Skin of body (tissue), 1 donor: ENCODE measurements at regions not wholly inside any gene's neighbourhood (a gene's known extent, or its start where the extent isn't known, plus 50 kb on each side); places are given as distances from the start of the nearest gene placed in this dataset.
A peak's percentile ranks its signal among the peaks of the same experiment; 100 is the strongest.
"Not testable (repeated sequence)": the region's sequence is repeated elsewhere in the genome, so short reads cannot be mapped to it uniquely, and the experiment has no call there.

Experiments used
- DNase-seq: peaks from one replicate; lab custom pipeline; 2025; lab: John Stamatoyannopoulos, UW

DNA sequence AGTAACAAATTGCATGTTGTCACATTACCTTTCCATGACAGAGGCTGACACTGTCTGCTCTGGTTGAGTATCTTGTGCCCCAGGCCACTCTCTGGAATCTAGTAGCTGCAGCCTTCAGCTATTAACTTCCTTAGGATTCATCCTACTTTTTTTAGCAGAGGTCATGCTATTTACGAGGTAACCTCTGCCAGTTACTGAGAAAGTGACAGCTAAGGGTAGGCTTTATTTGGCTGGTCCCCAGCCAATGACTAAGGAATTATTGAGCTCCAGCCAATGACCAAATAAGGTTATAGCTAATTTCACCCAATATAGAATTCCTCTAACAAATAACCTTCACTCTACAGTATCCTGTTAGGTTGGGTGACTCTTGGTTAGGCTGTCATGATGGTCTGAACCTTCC lies 1361.7 kb downstream of the XPNPEP1 start:
- no peak for DNase-seq

DNA sequence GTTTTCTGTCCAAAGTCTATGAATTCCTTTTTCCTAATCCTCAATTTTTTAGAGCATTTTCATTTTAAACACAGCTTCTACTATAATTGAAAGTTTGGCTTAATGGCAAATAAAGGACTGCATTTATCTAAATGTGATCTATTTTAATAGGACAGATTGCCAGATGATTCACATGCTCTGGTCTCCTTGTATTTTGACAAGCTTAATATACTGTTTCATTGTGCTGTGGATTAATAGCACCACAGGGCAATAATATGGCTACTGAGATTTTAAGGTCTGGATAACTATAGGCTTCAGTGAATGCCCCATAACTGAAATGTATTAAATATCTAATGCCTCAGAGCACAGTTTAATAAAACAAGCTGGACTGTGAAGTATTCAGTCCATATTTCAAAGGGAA lies 1362.8 kb downstream of the XPNPEP1 start:
- DNase-seq = no peak

DNA sequence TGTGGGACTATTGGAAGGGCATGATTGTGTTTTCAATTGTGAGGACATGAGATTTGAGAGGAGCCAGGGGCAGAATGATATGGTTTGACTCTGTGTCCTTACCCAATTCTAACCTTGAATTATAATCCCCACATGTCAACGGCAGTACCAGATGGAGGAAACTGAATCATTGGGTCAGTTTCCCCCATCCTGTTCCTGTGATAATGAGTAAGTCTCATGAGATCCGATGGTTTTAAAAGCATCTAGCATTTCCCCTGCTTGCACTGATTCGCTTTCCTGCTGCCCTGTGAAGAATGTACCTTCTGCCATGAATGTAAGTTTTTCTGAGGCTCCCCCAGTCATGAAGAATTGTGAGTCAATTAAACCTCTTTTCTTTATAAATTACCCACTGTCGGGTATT lies 1367.1 kb downstream of the XPNPEP1 start:
- no peak for DNase-seq

DNA sequence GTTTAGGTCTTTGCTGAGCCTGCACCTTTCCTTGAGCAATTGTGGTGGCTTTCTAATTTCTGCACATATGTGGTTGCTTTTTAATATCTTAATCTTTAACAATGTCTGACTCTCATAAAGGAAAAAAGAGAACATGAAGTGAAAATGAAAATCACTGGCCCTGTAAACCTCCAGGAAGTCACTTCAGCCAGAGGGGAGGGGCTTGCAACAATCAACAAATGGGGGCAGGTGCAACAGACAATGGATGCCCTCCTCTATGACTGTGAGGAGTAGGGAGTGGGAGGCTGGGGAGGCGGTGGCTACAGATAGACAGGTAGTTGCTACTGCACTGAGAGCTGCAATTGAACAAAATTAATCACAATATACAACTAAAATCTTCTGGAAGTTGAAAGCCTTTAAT lies 1377.4 kb downstream of the XPNPEP1 start:
- DNase-seq = no peak

DNA sequence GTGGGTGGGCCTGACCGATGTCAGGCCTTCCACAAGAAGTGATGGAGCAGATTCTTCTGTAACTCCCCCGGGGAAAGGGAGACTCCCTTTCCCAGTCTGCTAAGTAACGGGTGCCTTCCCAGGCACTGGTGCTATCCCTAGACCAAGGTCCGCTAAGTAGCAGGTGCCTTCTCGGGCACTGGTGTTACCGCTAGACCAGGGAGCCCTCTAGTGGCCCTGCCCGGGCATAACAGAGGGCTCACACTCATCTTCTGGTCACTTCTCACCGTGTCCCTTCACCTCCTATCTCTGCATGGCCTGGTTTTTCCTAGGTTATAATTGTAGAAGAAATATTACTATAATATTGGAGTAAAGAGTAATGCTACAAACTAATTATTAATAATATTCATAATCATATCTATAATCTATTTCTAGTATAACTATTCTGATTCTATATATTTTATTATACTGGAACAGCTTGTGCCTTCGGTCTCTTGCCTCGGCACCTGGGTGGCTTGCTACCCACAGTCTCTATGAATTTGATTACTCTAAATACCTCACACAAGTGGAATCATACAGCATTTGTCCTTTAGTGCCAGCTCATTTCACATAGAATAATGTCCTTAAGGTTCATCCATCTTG lies 1378.7 kb downstream of the XPNPEP1 start:
- DNase-seq = no peak

DNA sequence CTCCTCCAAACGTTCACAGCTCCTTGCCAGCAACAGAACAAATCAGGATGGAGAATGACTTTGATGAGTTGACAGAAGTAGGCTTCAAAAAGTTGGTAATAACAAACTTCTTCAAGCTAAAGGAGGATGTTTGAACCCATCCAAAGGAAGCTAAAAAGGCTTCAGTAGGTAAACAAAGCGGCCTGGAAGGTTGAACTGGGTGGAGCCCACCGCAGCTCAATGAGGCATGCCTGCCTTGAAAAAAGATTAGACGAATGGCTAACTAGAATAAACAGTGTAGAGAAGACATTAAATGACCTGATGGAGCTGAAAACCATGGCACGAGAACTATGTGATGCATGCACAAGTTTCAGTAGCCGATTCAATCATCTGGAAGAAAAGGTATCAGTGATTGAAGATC lies 1369.0 kb upstream of the SORCS1 start:
- DNase-seq = not testable (repeated sequence)

DNA sequence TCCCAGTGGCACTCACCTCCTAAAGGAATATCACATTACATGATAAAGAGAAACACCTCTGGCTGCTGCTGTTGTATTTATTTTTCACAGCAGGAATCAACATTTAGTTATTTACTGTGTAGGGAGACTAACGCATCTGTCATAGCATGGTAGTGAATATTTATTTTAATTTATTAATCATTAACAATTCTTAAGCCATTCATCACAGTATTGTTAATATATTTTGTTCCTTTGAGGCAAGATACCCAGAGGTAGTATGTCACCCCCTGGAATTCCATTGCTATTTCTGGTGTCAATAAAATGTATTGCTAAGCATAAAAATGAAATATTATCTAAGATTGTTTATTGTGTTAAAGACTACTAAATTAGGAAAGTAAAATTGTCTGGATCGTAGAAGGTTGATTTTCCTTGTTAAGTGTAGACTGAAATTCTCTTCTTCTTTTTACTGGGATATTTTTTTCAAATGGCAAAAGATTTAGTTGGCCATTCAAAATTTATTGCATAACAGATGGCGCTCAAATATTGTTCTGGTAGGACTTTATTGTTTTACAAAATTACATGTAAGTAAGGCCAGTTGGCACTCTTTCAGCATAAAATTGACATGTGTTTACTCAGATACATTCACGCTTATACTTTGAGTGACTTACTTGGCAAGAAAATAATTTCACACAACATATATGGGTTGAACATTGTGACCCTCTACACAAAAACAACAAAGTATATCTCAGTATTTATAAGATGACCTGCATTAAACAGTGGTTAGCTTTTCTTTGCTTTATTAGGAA lies 1358.7 kb upstream of the SORCS1 start:
- DNase-seq = no peak

DNA sequence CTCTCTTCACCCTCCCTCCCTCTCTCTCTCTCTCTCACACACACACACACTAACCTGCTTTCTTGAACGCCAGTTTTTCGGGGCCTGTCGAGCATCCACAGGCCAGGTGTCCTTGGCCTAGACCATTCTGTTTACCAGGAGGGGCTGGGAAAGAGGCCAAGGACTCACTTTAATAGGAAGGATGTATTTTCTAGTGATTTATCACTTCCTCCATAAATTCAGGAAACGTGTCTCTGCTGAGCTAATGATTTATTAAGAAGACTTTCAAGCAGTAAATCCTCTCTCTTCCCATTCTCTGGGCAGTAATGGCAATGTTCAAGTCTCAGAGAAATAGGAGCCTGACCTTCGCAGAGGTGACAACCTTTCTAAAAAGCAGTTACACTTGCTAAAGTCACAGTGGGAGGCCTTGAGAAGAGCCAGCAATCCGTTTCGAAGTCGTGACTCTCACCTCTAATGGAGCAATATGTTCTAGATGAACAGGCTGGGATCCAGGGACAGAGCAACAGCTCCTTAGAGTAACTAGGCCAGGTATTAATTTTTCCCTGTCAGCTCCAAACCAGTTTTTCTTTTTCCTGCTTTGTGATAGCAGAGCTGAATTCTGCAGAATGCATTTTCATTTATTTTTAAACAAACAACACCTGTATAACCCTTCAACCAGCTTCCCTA lies 1357.5 kb upstream of the SORCS1 start:
- no peak for DNase-seq

DNA sequence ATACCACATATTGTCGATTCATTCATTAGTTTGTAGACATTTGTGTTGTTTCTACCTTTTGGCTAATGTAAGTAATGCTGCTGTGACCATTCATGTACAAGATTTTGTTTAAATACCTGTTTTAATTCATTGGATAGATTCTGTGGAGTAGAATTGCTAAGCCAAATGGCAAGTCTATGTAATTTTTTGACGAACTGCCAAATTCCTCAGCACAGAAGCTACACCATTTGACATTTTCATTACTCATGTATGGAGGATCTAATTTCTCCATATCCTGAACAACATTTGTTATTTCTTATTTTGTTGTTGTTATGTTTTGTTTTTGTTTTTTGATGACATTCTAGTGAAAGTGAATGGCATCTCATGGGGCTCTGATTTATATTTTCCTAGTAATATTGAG lies 1351.3 kb upstream of the SORCS1 start:
- DNase-seq = no peak

DNA sequence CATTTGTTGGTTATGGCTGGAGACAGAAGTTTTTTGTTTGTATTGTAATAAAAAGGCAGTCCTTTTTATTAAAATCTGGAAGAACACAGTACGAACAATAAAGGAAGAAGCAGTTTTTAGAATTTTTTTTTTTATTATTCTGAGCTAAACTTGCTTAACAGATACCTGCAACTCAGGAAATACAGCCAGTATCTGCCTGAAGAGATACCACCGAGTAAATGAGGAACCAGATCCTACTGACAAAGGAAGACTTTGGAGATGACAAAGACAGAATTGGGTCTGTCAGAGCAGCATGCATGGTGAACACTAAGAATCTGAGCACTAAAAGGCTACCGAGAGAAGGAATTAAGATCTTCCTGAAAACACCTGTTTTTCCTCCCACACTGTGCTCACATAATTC lies 1335.9 kb upstream of the SORCS1 start:
- DNase-seq = no peak

DNA sequence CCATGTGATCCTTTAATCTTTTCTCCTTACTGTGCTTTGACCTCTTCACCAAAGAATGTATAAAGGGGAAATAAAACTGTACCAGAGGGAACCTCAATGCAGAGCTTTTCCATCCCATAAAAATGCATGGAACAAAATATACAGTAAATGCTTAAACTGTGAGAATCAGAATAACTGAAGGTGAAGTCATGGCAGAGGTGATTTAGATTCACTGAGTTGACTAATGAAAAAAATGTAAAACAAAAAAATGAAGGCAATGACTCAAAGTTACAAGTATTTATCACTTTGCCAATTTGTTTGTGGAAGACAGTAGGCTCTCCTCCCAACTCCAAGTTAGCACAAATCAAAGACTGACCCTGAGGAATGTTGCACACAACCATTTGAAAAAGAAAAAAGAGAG lies 1331.6 kb upstream of the SORCS1 start:
- no peak for DNase-seq

DNA sequence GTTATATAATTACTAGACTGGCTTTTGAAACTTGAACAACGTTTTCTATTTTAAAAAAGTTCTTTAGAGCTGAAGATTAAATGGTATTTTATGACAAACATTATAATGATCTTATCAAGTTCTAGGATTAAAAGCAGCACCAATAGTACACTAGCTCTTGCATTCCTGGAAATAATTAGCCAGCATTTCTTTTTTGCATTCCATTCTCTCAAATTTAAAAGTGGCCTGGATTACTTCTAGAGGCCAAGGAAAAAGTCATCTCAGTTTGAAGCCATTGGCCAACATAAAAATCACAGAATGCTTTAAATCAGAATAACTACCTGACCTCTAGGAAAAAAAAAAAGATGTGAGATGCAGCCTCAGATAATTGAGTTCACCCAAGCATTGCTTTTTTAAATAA lies 1326.4 kb upstream of the SORCS1 start:
- DNase-seq = no peak

DNA sequence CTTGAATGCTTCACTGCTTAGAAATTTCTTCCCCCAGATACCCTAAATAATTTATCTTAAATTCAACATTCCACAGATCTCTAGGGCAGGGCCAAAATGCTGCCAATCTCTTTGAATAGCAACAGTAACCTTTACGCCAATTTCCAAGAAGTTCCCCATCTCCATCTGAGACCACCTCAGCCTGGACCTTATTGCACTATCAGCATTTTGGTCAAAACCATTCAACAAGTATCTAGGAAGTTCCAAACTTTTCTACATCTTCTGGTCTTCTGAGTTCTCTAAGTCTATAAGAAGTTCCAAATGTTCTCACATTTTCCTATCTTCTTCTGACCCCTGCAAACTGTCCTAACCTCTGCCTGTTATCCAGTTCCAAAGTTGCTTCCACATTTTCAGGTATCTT lies 1306.9 kb upstream of the SORCS1 start:
- no peak for DNase-seq

DNA sequence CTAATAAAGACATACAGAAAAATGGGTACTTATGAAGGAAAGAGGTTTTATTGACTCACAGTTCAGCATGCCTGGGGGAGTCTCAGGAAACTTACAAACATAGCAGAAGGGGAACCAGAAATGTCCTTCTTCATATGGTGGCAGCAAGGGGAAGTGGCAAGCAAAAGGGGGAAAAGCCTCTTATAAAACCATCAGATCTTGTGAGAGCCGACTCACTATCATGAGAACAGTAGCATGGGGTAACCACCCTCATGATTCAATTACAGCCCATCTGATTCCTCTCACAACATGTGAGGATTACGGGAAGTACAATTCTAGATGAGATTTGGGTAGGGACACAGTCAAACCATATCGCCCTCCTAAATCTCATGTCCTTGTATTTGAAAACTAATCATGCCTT lies 1305.4 kb upstream of the SORCS1 start:
- no peak for DNase-seq

DNA sequence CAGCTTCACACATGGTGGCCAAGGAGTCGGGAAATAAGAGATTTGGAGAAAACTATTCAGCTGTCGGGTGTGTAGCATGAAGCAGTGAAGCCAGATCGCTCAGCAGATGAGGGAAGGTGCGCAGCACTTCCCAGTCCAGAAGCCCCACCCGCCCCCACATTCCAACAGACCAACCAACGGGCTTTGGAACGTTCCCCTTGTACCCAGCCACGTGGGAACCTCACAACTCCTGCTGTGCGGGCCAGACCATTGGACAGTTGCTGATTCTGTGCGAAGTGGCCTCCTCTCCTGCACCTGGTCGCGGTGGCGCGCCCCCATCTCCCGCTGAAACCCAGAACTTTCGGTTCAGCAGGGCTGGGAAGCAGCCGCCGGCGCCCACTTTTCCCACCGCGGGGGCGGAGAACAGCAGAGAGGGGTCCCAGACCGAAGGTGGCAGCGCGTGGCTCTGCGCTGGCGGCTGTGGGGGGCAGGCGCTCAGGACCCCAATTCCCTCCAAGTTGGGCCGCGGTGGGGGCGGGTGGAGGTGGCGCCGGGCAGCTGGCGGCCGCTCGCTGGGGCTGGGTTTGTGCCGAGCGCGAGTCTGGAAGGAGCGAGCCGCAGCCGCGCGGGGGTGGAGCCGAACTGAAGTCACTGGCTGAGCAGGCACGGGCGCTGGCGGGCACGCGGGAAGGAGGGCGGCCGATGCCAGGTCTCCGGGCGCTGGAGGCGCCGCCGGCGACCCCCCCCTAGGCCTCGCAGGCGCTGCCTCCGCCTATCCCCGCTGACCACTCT lies 1301.5 kb upstream of the SORCS1 start:
- DNase-seq = no peak

DNA sequence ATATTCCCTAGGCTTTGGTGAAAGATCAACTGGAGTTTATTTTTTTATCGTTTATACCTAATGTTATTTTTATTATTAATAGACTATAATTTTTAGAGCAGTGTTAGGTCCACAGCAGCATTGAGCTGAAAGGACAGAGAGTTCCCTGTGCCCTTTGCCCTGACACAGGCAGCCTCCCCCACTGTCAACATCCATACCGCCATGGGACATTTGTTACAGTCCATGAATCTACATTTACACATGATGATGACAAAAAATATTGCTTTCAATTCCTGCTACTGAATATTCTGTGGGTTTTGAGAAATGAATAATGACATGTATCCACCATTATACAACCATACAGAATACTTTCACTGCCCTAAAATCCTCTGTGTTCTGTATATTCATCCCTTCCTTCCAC lies 1297.5 kb upstream of the SORCS1 start:
- DNase-seq = no peak

DNA sequence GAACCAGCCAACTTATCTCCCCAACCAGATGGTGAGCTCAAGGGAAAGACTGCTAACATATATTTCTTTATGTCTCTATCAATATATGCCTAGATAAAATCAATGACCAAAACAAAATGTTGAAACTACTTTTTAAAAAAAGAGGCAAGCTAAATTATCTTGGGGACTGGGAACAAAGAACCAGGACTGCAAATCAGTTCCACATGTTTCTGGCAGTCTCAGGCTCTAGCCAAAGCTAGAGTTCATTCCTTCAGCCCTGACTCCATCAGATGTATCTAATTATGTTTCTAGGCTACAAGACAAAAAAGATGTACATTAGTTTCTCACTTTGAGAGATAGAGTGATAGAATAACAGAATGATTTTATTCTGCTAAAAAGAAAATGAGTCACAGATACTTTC lies 1290.3 kb upstream of the SORCS1 start:
- peak; percentile 84 for DNase-seq

DNA sequence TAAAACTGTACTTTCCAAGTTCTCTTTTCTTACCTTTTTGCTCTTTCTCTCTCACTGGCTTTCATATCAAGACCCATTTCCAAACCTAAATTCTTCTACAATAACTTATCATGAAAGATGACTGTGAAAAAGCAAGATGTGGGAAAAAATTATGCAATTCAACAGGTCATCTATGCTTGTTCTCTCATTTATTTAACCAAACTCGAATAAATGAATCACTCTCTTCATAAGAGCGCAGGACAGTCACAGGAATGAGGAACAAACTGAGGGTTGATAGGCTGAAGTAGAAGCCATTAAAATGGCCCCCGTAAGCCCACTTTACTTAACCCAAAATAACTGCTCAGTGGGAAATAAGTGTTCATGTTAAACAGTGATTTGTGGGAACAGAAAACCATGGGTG lies 1289.7 kb upstream of the SORCS1 start:
- DNase-seq = no peak

DNA sequence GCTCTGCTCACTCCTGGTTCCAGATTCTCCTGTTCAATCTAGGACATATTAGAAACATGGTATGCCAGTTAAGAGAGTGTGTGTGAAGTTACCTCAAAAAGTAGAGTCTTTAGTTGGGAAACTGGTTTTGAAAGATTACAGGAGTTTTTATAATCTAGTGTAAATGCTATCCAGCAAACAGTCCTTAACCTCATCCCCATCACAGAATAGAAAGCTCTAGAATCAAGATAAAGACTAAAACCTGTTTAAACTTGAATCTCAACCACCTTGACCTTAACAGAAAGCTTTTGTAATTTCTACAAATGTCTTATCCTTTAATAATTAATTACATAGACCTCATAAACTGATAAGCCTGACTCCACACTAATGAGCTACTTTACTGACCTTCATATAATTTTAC lies 1288.7 kb upstream of the SORCS1 start:
- no peak for DNase-seq

DNA sequence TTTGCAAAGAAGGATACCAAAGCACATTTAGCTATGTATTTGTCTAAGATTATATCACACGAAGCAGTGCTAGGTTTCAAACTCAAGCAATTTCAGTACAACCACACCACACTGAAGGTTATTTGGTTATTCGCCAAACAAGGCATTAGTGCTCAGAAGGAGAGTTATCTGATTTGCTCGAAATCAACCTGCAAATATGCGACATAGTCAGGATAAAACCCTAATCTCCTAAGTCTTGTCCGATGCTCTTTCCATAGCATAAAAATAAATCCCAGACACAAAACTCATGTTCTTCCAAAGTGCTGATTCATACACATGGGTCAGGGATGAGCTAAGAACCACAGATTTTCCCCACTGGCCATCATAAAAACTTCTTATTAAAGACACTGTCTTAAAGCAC lies 1288.0 kb upstream of the SORCS1 start:
- no peak for DNase-seq

DNA sequence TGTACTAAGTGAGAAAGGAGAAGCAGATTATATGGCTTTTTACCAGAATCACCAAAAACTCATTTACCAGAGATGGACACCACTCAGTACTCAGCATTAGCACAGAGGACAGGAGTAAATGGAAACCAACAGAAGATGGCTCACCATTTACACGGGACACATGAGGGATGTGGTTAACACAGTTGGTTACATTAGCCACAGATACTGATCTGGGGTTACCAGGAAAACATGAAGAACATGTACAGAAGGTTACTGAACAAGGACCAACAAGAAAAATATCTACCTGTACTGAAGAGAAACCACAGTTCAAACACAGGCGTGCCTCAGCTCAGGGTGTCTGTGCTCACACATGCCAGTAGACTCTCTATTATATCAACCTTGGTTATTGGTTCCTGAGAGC lies 1285.8 kb upstream of the SORCS1 start:
- no peak for DNase-seq

DNA sequence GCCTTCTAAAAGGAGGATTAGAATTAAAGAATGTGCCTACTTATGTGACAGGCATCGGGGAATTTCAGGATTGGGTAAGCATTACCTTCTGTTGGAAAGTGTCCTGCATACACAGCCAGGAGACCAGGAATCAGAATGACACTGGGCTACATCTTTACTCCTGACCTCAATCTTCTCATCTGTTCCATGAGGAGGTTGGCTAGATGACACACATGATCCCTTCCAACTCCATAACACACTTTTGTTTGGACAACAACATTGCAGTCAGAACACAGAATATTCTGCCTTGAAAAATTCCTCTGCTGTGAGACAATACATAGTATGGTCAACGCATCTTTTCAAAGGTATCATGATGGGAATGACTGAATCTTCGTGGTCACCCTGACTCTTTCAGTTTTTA lies 1281.2 kb upstream of the SORCS1 start:
- DNase-seq = no peak
